Fibroblast of the aortic adventitia (primary cell): ENCODE measurements at regions not wholly inside any gene's neighbourhood (a gene's known extent, or its start where the extent isn't known, plus 50 kb on each side); places are given as distances from the start of the nearest gene placed in this dataset.
A peak's percentile ranks its signal among the peaks of the same experiment; 100 is the strongest.
"Not testable (repeated sequence)": the region's sequence is repeated elsewhere in the genome, so short reads cannot be mapped to it uniquely, and the experiment has no call there.

Experiments
- DNase-seq: peaks from one replicate; pipeline ENCODE4 v3.0.0-alpha.2; 2010; ENCODE audit warnings: low read depth
- H3K4me3 ChIP-seq: 2 replicates; pipeline ENCODE4 v1.5.1; 2011; ENCODE audit warnings: low read depth, mild to moderate bottlenecking, control low read depth, low read length, moderate library complexity
- TF ChIP-seq, protein P1 (sequence below): IDR thresholded peaks from 2 replicates; pipeline ENCODE4 v1.5.1; 2011; ENCODE audit warnings: mild to moderate bottlenecking, low read length, control low read depth, inconsistent platforms; ENCODE audit not compliant: insufficient read depth

DNA sequence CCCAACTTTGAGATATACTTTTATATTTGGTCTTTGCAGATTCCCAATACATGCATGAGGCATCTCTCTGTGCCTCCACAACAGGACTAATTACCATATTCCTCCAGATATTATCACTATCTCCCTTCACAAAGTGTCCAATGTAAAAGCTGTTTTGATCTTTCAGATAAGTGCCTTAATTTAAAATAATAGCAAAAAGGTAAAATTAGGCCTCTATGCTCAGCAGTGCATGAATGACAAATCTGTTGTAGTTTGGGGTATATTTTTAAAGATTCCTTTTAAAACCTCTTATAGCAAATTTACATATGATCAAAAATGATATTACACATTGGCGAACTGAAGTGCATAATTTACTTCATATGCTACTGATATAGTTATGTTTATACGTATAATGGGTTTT lies 369.2 kb upstream of the CCNH start:
- H3K4me3 ChIP-seq: no peak overlapping the region
- TF ChIP-seq, protein P1, sequence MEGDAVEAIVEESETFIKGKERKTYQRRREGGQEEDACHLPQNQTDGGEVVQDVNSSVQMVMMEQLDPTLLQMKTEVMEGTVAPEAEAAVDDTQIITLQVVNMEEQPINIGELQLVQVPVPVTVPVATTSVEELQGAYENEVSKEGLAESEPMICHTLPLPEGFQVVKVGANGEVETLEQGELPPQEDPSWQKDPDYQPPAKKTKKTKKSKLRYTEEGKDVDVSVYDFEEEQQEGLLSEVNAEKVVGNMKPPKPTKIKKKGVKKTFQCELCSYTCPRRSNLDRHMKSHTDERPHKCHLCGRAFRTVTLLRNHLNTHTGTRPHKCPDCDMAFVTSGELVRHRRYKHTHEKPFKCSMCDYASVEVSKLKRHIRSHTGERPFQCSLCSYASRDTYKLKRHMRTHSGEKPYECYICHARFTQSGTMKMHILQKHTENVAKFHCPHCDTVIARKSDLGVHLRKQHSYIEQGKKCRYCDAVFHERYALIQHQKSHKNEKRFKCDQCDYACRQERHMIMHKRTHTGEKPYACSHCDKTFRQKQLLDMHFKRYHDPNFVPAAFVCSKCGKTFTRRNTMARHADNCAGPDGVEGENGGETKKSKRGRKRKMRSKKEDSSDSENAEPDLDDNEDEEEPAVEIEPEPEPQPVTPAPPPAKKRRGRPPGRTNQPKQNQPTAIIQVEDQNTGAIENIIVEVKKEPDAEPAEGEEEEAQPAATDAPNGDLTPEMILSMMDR: no peak
- DNase-seq: no peak

- peak; percentile 86 for DNase-seq
- TF ChIP-seq, protein P1: peak; percentile 93
- H3K4me3 ChIP-seq: no peak overlapping the region
Measured at GRCh38 chr5:87780831-87781760, 368.4 kb upstream of the CCNH start.

DNA sequence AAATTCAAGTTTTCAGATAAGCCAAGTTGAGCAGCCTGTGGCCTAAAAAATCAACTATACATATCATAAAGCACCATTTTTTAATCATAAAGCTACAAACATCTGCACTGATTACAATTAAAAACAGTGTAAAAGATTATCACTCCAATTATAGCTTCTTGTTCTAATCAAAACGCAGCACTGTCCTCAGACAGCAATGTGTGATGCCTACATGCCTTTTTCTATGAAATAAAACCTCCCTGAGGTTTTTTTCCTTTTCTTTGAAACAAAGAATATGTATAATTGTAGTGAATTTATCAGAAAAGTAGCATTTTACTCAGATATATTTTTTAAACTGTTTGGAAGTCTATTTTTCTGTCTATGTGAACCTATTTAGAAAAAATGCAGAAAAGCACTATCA lies 366.1 kb upstream of the CCNH start:
- DNase-seq: no peak
- TF ChIP-seq, protein P1: no peak

DNA sequence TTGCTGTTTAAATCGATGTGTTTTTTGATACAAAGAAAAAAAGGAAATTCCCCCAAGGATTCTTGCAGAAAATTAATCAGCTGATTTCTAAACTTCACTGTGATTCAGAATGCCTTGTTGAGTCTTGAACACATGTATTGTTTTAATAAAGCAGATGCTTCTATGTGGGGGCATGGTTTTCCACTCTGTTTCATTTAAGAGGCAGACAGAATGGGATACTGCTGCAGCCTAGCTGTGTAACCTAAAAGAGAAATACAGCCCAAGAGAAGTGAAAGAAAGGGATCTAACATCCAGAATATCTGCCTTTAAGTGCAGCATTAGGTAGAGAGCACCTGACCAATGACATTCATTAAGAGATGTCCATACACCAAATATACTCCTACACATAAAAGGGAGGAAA lies 365.1 kb upstream of the CCNH start:
- no peak overlapping the region for H3K4me3 ChIP-seq
- DNase-seq: no peak
- TF ChIP-seq, protein P1: no peak

More for the DNA sequence above, 366.1 kb upstream of the CCNH start:
- H3K4me3 ChIP-seq: no peak overlapping the region

DNA sequence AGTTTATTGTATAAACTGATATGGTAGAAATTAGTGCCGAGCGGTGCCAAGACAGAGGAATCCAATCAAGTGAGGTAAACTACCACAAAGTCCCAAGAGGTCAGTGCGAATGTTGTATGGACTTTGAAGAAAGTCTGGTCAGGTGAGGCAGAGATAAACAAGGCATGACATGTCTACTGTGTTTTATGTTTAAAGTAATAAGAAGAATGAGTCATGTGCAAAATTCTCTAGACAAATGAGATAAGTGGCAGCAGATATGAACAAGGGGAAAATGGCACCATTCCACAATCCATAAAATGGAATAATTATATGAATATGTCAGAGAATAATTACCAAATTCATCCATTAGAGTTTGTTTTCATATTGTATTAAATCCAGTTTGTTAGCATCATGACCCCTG lies 364.1 kb upstream of the CCNH start:
- TF ChIP-seq, protein P1: no peak
- DNase-seq: no peak
- H3K4me3 ChIP-seq: no peak overlapping the region

GRCh38 chr5:87776302-87776701 lies 363.6 kb upstream of the CCNH start:
- H3K4me3 ChIP-seq: not testable (repeated sequence)

GRCh38 chr5:87775228-87775627 lies 362.5 kb upstream of the CCNH start:
- TF ChIP-seq, protein P1: no peak
- no peak for DNase-seq
- no peak overlapping the region for H3K4me3 ChIP-seq

More at GRCh38 chr5:87776302-87776701, 363.6 kb upstream of the CCNH start:
- DNase-seq: not testable (repeated sequence)
